H1 (cell line): ENCODE measurements at regions not wholly inside any gene's neighbourhood (a gene's known extent, or its start where the extent isn't known, plus 50 kb on each side); places are given as distances from the start of the nearest gene placed in this dataset.

Experiments used
- CTCF ChIA-PET: fragments of 300-600 bp; sonication (Branson Sonifier 250); formaldehyde crosslinking; loops from one replicate; lab custom pipeline; 2021; ENCODE audit not compliant: partially characterized antibody; lab: Charles Lee
- POLR2A ChIA-PET: fragments of 300-600 bp; sonication (Branson Sonifier 250); formaldehyde crosslinking; loops from one replicate; lab custom pipeline; 2021; ENCODE audit warnings: inconsistent platforms; ENCODE audit not compliant: partially characterized antibody; lab: Charles Lee
- DNase-seq, 2 experiments: peaks; one replicate each; pipeline versions ENCODE4 v3.0.0 to v3.0.0-alpha.2; 2010 to 2022; ENCODE audit warnings: low spot score in 2 of 2, low read depth in 1 of 2, mixed read lengths in 1 of 2
- FAIRE-seq: peaks from 2 replicates; lab custom pipeline; 2011; peaks lifted over from hg19 to GRCh38; lab: Jason Lieb, UNC
- H2AFZ ChIP-seq: 2 replicates; pipeline ENCODE4 v1.8.1; 2012; ENCODE audit warnings: low read length, inconsistent platforms
- H2AK5ac ChIP-seq: 2 replicates; pipeline ENCODE4 v1.6.1; 2013; ENCODE audit warnings: low read depth, low read length
- H2BK120ac ChIP-seq: replicated peaks from 2 replicates; pipeline ENCODE3; 2013; ENCODE audit warnings: low read depth, low read length, inconsistent platforms
- H2BK12ac ChIP-seq: 2 replicates; pipeline ENCODE4 v1.6.1; 2013; ENCODE audit warnings: low read depth, low read length
- H2BK15ac ChIP-seq: 2 replicates; pipeline ENCODE4 v1.6.1; 2013; ENCODE audit warnings: low read length
- H2BK20ac ChIP-seq: 2 replicates; pipeline ENCODE4 v1.6.1; 2013; ENCODE audit warnings: low read length
- H2BK5ac ChIP-seq: 2 replicates; pipeline ENCODE4 v1.6.1; 2013; ENCODE audit warnings: low read depth, low read length
- H3K14ac ChIP-seq: 2 replicates; pipeline ENCODE4 v1.6.1; 2013; ENCODE audit warnings: inconsistent platforms; ENCODE audit not compliant: insufficient read length
- H3K18ac ChIP-seq: 2 replicates; pipeline ENCODE4 v1.6.1; 2013; ENCODE audit warnings: low read length; ENCODE audit errors: extremely low read depth
- H3K23ac ChIP-seq: 2 replicates; pipeline ENCODE4 v1.6.1; 2013; ENCODE audit warnings: inconsistent platforms; ENCODE audit not compliant: insufficient read length
- H3K23me2 ChIP-seq: 2 replicates; pipeline ENCODE4 v1.6.1; 2013; ENCODE audit warnings: low read depth, low read length
- H3K27ac ChIP-seq: 2 replicates; pipeline ENCODE4 v1.6.1; 2011; ENCODE audit warnings: low read depth, low read length, inconsistent platforms
- H3K27me3 ChIP-seq, 4 experiments: replicated peaks in 1 of 4; 1 replicate in 1 of 4; 2 replicates in 3 of 4; pipeline versions ENCODE4 v1.6.1 to v1.8.1; 2011 to 2013; ENCODE audit warnings: low read length in 3 of 4, mild to moderate bottlenecking in 3 of 4, inconsistent platforms in 2 of 4, mixed read lengths in 2 of 4, moderate library complexity in 1 of 4; ENCODE audit not compliant: control insufficient read depth in 3 of 4, insufficient read depth in 3 of 4; ENCODE audit errors: extremely low read depth in 1 of 4
- H3K36me3 ChIP-seq, 4 experiments: 2 replicates each; pipeline versions ENCODE4 v1.6.1 to v1.8.1; 2011 to 2013; ENCODE audit warnings: mild to moderate bottlenecking in 4 of 4, low read length in 3 of 4, moderate library complexity in 2 of 4, control low read depth in 1 of 4, inconsistent platforms in 1 of 4; ENCODE audit not compliant: insufficient read depth in 4 of 4, control insufficient read depth in 2 of 4
- H3K4ac ChIP-seq: replicated peaks from 2 replicates; pipeline ENCODE3; 2013; ENCODE audit warnings: low read length, low read depth, mixed read lengths, inconsistent platforms; ENCODE audit not compliant: insufficient read length
- H3K4me1 ChIP-seq, 4 experiments: replicated peaks in 1 of 4; 1 replicate in 1 of 4; 2 replicates in 3 of 4; pipeline versions ENCODE4 v1.6.1 to v1.8.1; 2011 to 2013; ENCODE audit warnings: low read length in 3 of 4, inconsistent platforms in 2 of 4, mixed read lengths in 1 of 4; ENCODE audit not compliant: insufficient read depth in 4 of 4, control insufficient read depth in 3 of 4
- H3K4me2 ChIP-seq, 2 experiments: 2 replicates each; pipeline versions ENCODE4 v1.6.1 to v1.8.1; 2011 to 2013; ENCODE audit warnings: low read depth in 2 of 2, low read length in 2 of 2, control low read depth in 1 of 2, inconsistent platforms in 1 of 2, mild to moderate bottlenecking in 1 of 2; ENCODE audit not compliant: insufficient read depth in 1 of 2
- H3K4me3 ChIP-seq, 4 experiments: fragments of 200-600, 300-600 bp in 1 of 4; sonication (generic), shearing (Covaris generic), sonication (Bioruptor Twin) in 1 of 4; 2 replicates each; pipeline versions ENCODE4 v1.5.1 to v1.8.1; 2011 to 2016; ENCODE audit warnings: low read length in 4 of 4, low read depth in 3 of 4, control low read depth in 2 of 4, inconsistent platforms in 2 of 4, mild to moderate bottlenecking in 2 of 4, mixed read lengths in 1 of 4, moderate library complexity in 1 of 4; ENCODE audit not compliant: insufficient read depth in 2 of 4; ENCODE audit errors: extremely low read depth in 1 of 4
- H3K56ac ChIP-seq: replicated peaks from 2 replicates; pipeline ENCODE3; 2013; ENCODE audit warnings: low read depth, mild to moderate bottlenecking, mixed read lengths, low read length, inconsistent platforms; ENCODE audit not compliant: insufficient read length
- H3K79me1 ChIP-seq: 2 replicates; pipeline ENCODE4 v1.6.1; 2013; ENCODE audit warnings: low read depth, low read length, control low read depth
- H3K79me2 ChIP-seq, 2 experiments: 2 replicates each; pipeline versions ENCODE4 v1.6.1 to v1.8.1; 2012 to 2013; ENCODE audit warnings: low read length in 2 of 2, mild to moderate bottlenecking in 2 of 2, inconsistent platforms in 1 of 2; ENCODE audit not compliant: insufficient read depth in 2 of 2, control insufficient read depth in 1 of 2
- H3K9ac ChIP-seq, 4 experiments: replicated peaks in 1 of 4; 1 replicate in 1 of 4; 2 replicates in 3 of 4; pipeline versions ENCODE4 v1.6.1 to v1.8.1; 2011 to 2013; ENCODE audit warnings: low read depth in 3 of 4, low read length in 3 of 4, control low read depth in 2 of 4, mild to moderate bottlenecking in 2 of 4, moderate library complexity in 2 of 4, inconsistent platforms in 1 of 4; ENCODE audit errors: extremely low read depth in 1 of 4
- H3K9me3 ChIP-seq, 2 experiments: 2 replicates each; pipeline versions ENCODE4 v1.6.1 to v1.8.1; 2012 to 2013; ENCODE audit warnings: mild to moderate bottlenecking in 2 of 2, moderate library complexity in 2 of 2, control low read depth in 1 of 2, inconsistent platforms in 1 of 2, low read depth in 1 of 2, low read length in 1 of 2, mixed read lengths in 1 of 2; ENCODE audit not compliant: insufficient read depth in 2 of 2
- H4K20me1 ChIP-seq, 2 experiments: replicated peaks in 1 of 2; 2 replicates each; pipeline versions ENCODE3 to v1.8.1; 2011 to 2013; ENCODE audit warnings: inconsistent platforms in 2 of 2, low read length in 2 of 2, mild to moderate bottlenecking in 1 of 2; ENCODE audit not compliant: insufficient read depth in 2 of 2, control insufficient read depth in 1 of 2
- H4K5ac ChIP-seq: 2 replicates; pipeline ENCODE4 v1.6.1; 2013; ENCODE audit warnings: low read length, low read depth, mixed read lengths, inconsistent platforms; ENCODE audit not compliant: insufficient read length
- H4K8ac ChIP-seq: 2 replicates; pipeline ENCODE4 v1.8.0; 2013; ENCODE audit warnings: mild to moderate bottlenecking, moderate library complexity, low read length, inconsistent platforms; ENCODE audit not compliant: insufficient read depth; ENCODE audit errors: extremely low read depth
- H4K91ac ChIP-seq: replicated peaks from 2 replicates; pipeline ENCODE3; 2013; ENCODE audit warnings: low read length, mixed read lengths, inconsistent platforms; ENCODE audit not compliant: insufficient read length
- KDM4A ChIP-seq: IDR thresholded peaks from one replicate; pipeline ENCODE4 v1.7.1; 2012; ENCODE audit warnings: low read depth, mild to moderate bottlenecking, moderate library complexity, low read length, inconsistent platforms; ENCODE audit not compliant: severe bottlenecking
- WGBS, 2 experiments: shearing (Covaris generic) in 1 of 2; methylation state at CpG; one replicate each; pipeline versions ENCODE4 v1.1.6 to v1.1.7; 2013 to 2015; ENCODE audit warnings: low lambda C conversion rate in 2 of 2, mixed read lengths in 2 of 2, inconsistent platforms in 1 of 2, low coverage in 1 of 2, missing lambda C conversion rate in 1 of 2; ENCODE audit not compliant: insufficient replicate concordance in 2 of 2, insufficient coverage in 1 of 2, insufficient read length in 1 of 2; ENCODE audit errors: extremely low coverage in 1 of 2, missing lambda C conversion rate in 1 of 2; 5-methylcytosine and 5-hydroxymethylcytosine counted together
- TF ChIP-seq, protein P1 (sequence below): IDR thresholded peaks from 2 replicates; pipeline ENCODE4 v1.6.1; 2012; ENCODE audit warnings: inconsistent platforms

DNA sequence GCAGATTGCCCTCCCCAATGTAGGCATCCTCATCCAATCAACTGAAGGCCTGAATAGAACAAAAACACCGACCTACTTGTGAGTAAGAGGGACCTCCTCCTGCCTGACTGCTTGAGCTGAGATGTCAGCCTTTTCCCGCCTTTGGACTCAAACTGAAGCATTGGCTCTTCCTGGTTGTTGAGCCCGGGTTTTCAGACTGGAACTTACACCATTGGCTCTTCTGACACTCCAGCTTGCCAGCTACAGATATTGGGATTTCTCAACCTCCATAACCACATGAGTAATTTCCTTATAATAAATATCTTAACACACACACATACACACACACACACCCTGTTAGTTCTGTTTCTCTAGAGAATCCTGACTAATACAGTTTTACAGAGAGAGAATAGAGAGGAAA, 173.4 kb upstream of the NTF3 start:
- no peak overlapping the region for H4K91ac ChIP-seq
- 94% methylated on average over 3 of the region's 3 CpGs; no CpG with 5 or more reads in 1 of the 2 experiments for WGBS, 2 experiments
- no peak overlapping the region for H2BK12ac ChIP-seq
- H3K23ac ChIP-seq, result no peak overlapping the region
- no peak overlapping the region for H4K8ac ChIP-seq
- H2BK5ac ChIP-seq, result no peak overlapping the region
- H3K4me1 ChIP-seq, result peaks cover 3 to 10% (median 8%) of the 10 kb centered on the region in 4 experiments
- POLR2A ChIA-PET, result interaction anchor here (1.8 to 1.9 kb wide), 2 partner anchors 11 to 12 kb away, joined by 5 to 6 read pairs; no protein-coding TSS in a partner anchor
- H2AFZ ChIP-seq, result no peak overlapping the region
- H3K56ac ChIP-seq, result no peak overlapping the region
- no peak overlapping the region for H3K4me3 ChIP-seq
- H2AK5ac ChIP-seq, result no peak overlapping the region
- FAIRE-seq (no peak), DNase-seq (no peak)
- no peak overlapping the region for H3K4ac ChIP-seq
- H2BK120ac ChIP-seq, result no peak overlapping the region
- no peak overlapping the region for H3K18ac ChIP-seq
- TF ChIP-seq, protein P1, sequence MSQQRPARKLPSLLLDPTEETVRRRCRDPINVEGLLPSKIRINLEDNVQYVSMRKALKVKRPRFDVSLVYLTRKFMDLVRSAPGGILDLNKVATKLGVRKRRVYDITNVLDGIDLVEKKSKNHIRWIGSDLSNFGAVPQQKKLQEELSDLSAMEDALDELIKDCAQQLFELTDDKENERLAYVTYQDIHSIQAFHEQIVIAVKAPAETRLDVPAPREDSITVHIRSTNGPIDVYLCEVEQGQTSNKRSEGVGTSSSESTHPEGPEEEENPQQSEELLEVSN, result peak; percentile 85
- no peak for TF ChIP-seq KDM4A
- no peaks in the 10 kb centered on the region for H3K36me3 ChIP-seq
- no peak overlapping the region for H2BK20ac ChIP-seq
- no peak overlapping the region for H3K9ac ChIP-seq
- no peak overlapping the region for H3K27ac ChIP-seq
- no peaks in the 10 kb centered on the region for H3K23me2 ChIP-seq
- H3K9me3 ChIP-seq, result no peaks in the 10 kb centered on the region
- no peak overlapping the region for H3K4me2 ChIP-seq
- H3K79me2 ChIP-seq, result no peaks in the 10 kb centered on the region
- H4K20me1 ChIP-seq, result no peaks in the 10 kb centered on the region
- H3K27me3 ChIP-seq, result no peaks in the 10 kb centered on the region
- no peak overlapping the region for H4K5ac ChIP-seq
- H3K79me1 ChIP-seq, result no peaks in the 10 kb centered on the region
- H2BK15ac ChIP-seq, result no peak overlapping the region
- CTCF ChIA-PET, result interaction anchor here (1.5 to 1.7 kb wide), 2 partner anchors 18 to 36 kb away, joined by 3 read pairs; no protein-coding TSS in a partner anchor
- no peak overlapping the region for H3K14ac ChIP-seq
